ENCODE measurements at regions not wholly inside any gene's neighbourhood (a gene's known extent, or its start where the extent isn't known, plus 50 kb on each side); places are given as distances from the start of the nearest gene placed in this dataset.
A peak's percentile ranks its signal among the peaks of the same experiment; 100 is the strongest.
"Not testable (repeated sequence)": the region's sequence is repeated elsewhere in the genome, so short reads cannot be mapped to it uniquely, and the experiment has no call there.

GRCh38 chr21:14321042-14321441, 61.9 kb downstream of the HSPA13 start:
- DNase-seq: no peak

GRCh38 chr21:14319805-14320204, 63.1 kb downstream of the HSPA13 start:
- DNase-seq: no peak

- DNase-seq: no peak
These were observed 64.4 kb downstream of the HSPA13 start for GRCh38 chr21:14318578-14318977.

- no peak for DNase-seq
These were observed 65.4 kb downstream of the HSPA13 start for GRCh38 chr21:14317507-14317906.

GRCh38 chr21:14313300-14313699, 69.6 kb downstream of the HSPA13 start:
- peak; percentile 65 for DNase-seq

- DNase-seq: peak; percentile 65
These were observed 70.1 kb downstream of the HSPA13 start for GRCh38 chr21:14312871-14313270.

- no peak for DNase-seq
These were observed 74.7 kb downstream of the HSPA13 start for GRCh38 chr21:14308234-14308633.

GRCh38 chr21:14306126-14306907, 76.6 kb downstream of the HSPA13 start:
- DNase-seq: peak; percentile 6

GRCh38 chr21:14303731-14304488, 79.0 kb downstream of the HSPA13 start:
- no peak for DNase-seq

GRCh38 chr21:14300074-14300473, 82.9 kb downstream of the HSPA13 start:
- DNase-seq: no peak

GRCh38 chr21:14290576-14290975, 74.6 kb downstream of the RBM11 start:
- DNase-seq: no peak

- DNase-seq: no peak
These were observed 73.0 kb downstream of the RBM11 start for GRCh38 chr21:14288922-14289321.

GRCh38 chr21:14285147-14285761, 69.3 kb downstream of the RBM11 start:
- DNase-seq: no peak

GRCh38 chr21:14284481-14284880, 68.5 kb downstream of the RBM11 start:
- DNase-seq: no peak

GRCh38 chr21:14281188-14281900, 65.4 kb downstream of the RBM11 start:
- not testable (repeated sequence) for DNase-seq

All from NCI-H1105 treated with DMSO at 0.1 percent for 48 hours (cell line).